ENCODE measurements at regions not wholly inside any gene's neighbourhood (a gene's known extent, or its start where the extent isn't known, plus 50 kb on each side); places are given as distances from the start of the nearest gene placed in this dataset.
A peak's percentile ranks its signal among the peaks of the same experiment; 100 is the strongest.

- no peak for DNase-seq
These were observed 131.6 kb upstream of the RASGRP1 start for GRCh38 chr15:38696109-38696727.

GRCh38 chr15:38696790-38697495 is 132.3 kb upstream of the RASGRP1 start:
- no peak for DNase-seq

- no peak for DNase-seq
These were observed 133.6 kb upstream of the RASGRP1 start for GRCh38 chr15:38698254-38698653.

- no peak for DNase-seq
These were observed 135.1 kb upstream of the RASGRP1 start for GRCh38 chr15:38699633-38700230.

GRCh38 chr15:38701149-38701548 is 136.5 kb upstream of the RASGRP1 start:
- no peak for DNase-seq

- DNase-seq = no peak
These were observed 137.7 kb upstream of the RASGRP1 start for GRCh38 chr15:38702178-38702912.

- no peak for DNase-seq
These were observed 141.0 kb upstream of the RASGRP1 start for GRCh38 chr15:38705436-38706219.

- no peak for DNase-seq
These were observed 142.3 kb upstream of the RASGRP1 start for GRCh38 chr15:38706956-38707355.

GRCh38 chr15:38707802-38708671 is 143.4 kb upstream of the RASGRP1 start:
- DNase-seq = peak; percentile 78

GRCh38 chr15:38708672-38709180 is 144.1 kb upstream of the RASGRP1 start:
- DNase-seq = peak; percentile 43

GRCh38 chr15:38709196-38709595 is 144.6 kb upstream of the RASGRP1 start:
- DNase-seq = peak; percentile 57

- peak; percentile 44 for DNase-seq
These were observed 149.9 kb upstream of the RASGRP1 start for GRCh38 chr15:38714309-38715072.

- DNase-seq = no peak
These were observed 156.4 kb upstream of the RASGRP1 start for GRCh38 chr15:38720893-38721567.

- DNase-seq = no peak
These were observed 156.9 kb upstream of the RASGRP1 start for GRCh38 chr15:38721568-38721945.

- no peak for DNase-seq
These were observed 157.6 kb upstream of the RASGRP1 start for GRCh38 chr15:38722236-38722635.

- no peak for DNase-seq
These were observed 160.2 kb upstream of the RASGRP1 start for GRCh38 chr15:38724827-38725226.

GRCh38 chr15:38726187-38726586 is 161.6 kb upstream of the RASGRP1 start:
- DNase-seq = no peak

- DNase-seq = no peak
These were observed 168.7 kb upstream of the RASGRP1 start for GRCh38 chr15:38733331-38733730.

- no peak for DNase-seq
These were observed 175.6 kb upstream of the RASGRP1 start for GRCh38 chr15:38740206-38740605.

- no peak for DNase-seq
These were observed 178.5 kb upstream of the RASGRP1 start for GRCh38 chr15:38743147-38743546.
